GM18858 (cell line): ENCODE measurements at regions not wholly inside any gene's neighbourhood (a gene's known extent, or its start where the extent isn't known, plus 50 kb on each side); places are given as distances from the start of the nearest gene placed in this dataset.
"Not testable (repeated sequence)": the region's sequence is repeated elsewhere in the genome, so short reads cannot be mapped to it uniquely, and the experiment has no call there.

Source experiments
- ATAC-seq: cut with Tn5 transposase; IDR thresholded peaks from one replicate; pipeline ENCODE4 v1.9.1; 2021; ENCODE audit not compliant: unreplicated experiment

- no peak for ATAC-seq
These were observed 485.9 kb downstream of the USP25 start for GRCh38 chr21:16215663-16216183.

GRCh38 chr21:16216288-16216962 is 486.6 kb downstream of the USP25 start:
- no peak for ATAC-seq

GRCh38 chr21:16218682-16219343 is 489.0 kb downstream of the USP25 start:
- no peak for ATAC-seq

DNA sequence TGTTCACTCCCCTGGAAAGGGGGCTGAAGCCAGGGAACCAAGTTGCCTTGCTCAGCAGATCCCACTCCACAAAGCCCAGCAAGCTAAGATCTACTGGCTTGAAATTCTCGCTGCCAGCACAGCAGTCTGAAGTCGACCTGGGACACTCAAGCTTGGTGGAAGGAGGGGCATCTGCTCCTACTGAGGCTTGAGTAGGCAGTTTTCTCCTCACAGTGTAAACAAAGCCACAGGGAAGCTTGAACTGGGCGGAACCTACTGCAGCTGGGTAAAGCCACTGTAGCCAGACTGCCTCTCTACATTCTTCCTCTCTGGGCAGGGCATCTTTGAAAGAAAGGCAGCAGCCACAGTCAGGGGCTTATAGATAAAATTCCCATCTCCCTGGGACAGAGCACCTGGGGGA is 495.0 kb downstream of the USP25 start:
- ATAC-seq, result not testable (repeated sequence)

DNA sequence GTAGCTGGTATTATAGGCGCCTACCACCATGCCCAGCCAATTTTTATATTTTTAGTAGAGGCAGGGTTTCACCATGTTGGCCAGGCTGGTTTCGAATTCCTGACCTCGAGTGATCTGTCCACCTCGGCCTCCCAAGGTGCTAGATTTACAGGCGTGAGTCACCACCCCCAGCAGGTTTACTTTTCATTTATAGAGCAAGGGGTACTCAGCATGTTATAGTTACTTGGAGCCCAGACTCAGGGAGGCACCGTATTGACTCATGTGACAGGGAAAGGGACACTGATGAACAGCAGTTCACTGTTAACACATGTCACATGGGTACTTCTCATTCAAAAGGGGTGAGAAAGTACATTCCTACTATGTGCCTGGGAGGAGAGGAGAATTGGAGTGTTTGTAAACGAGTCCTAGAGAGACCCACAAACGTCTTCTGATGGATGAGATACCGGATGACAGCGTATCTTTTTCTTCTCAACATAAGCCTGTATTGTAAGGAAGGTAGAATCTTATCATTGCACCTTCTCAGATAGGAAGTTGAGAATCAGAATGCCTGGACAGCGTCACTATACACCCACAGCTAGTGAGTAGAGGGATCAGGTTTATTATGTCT is 510.0 kb downstream of the USP25 start:
- no peak for ATAC-seq

DNA sequence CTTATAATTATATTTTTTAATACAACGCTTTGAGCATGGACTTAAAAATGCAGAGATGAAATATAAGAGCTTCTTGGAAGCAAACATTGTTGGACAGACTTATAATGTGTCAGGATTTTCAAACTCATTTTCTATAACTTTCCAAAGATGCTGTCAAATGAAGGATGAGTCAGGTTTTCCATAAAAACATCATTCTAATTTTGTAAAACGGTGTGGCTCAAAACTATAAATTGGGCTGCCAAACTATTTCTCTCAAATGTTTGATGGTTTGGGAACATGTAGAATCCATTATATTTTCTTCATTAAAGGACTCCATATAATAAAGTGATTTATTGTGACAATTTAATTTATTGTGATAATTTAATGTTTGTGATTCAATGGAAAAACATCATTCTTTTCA is 511.2 kb downstream of the USP25 start:
- no peak for ATAC-seq

DNA sequence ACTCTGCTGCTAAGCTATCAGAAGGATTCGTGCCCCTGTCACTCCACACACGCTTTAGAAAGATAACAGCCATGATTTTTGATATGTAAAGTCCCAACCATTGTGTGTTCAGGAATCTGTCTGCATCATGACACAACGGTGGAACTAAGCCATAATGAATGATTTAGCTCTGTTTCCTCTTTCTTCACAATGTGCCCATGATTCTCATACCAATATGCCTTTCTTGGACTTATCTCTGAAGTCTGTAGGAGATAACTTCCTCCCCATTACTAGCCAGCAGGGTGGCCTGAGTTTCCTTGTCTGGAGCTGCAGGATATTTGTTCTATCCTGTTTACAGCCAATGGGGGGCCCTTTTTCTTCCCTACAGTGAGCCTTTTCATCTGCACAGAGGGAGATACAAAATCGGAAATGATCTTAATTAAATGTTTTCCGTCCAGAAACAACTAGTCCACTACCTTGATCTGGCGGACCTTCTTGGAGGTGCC is 511.7 kb downstream of the USP25 start:
- ATAC-seq, result no peak

DNA sequence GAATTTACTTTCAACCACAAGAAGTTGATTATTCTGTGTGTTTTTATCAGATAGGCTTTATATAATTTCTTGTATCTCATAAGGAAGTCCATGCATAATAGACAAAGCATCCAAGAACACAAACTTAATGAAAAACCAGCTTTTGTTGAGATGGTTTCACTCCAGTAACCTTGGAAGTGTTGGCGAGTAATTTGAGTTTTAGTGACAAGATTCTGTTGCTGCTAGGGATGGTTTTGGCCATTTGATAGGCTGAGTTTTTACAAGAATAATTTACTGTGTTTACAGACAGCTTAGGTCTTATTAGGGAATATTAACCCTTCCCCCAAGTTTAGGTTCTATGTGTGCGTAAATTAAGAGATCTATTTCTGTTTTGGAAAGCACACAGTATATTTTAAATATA is 513.6 kb downstream of the USP25 start:
- no peak for ATAC-seq

DNA sequence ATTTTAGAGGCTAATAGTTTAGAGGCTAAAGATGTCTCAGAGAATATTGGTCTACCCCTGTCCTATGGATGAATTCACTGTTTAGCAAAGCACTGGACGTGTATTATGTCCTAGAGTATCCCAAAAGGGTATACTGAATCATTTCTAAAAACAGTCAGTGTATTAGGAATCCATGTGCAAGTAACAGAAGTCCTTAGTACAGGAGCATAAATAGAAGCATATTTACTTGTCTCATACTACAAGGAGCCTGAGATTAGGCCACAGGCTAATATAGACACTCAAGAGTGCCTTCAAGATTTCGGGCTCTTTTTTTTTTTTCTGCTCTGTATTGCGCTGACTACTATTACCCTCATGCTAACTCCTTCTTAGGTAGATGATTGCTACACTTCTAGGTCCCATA is 518.9 kb downstream of the USP25 start:
- ATAC-seq, result no peak

DNA sequence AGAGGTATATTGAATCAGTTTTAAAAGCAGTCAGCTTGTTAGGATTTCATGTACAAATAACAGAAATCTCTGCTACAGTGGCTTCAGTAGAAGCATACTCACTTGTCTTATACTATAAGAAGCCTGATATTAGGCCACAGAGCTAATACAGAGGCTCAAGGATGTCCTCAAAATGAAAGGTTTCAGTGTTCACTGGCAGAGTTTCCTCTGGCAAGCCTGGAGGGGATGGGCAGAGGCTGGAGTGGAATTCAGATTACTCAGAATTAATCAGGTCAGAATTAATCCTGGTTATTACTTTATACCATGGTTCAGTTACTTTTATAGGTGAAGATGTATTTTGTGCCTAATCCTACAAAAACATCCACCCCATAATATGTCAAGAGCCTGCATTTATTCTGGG is 520.5 kb downstream of the USP25 start:
- ATAC-seq, result no peak

GRCh38 chr21:16258844-16259611 is 529.2 kb downstream of the USP25 start:
- ATAC-seq, result no peak

- ATAC-seq, result no peak
These were observed 532.3 kb downstream of the USP25 start for GRCh38 chr21:16262091-16262490.

DNA sequence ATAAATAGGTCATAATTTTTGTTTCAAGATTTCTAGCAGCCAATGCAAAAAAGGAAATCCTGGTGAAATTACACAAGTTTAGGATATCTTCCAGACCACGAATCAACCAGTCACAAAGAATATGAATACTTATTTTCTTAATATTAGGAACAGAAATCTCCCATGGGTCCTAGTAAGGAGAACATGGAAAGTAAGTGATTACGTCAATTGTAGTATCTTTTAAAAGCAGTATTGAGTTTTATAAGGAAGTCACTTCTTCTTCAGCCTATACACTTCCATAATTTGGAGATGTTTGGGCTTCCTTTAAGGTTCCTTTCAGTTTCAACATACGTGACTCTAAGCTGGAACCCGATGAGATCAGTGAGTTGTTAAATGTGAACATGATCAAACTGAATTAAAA is 534.5 kb downstream of the USP25 start:
- ATAC-seq, result no peak

GRCh38 chr21:16269476-16269875 is 539.7 kb downstream of the USP25 start:
- ATAC-seq, result no peak

DNA sequence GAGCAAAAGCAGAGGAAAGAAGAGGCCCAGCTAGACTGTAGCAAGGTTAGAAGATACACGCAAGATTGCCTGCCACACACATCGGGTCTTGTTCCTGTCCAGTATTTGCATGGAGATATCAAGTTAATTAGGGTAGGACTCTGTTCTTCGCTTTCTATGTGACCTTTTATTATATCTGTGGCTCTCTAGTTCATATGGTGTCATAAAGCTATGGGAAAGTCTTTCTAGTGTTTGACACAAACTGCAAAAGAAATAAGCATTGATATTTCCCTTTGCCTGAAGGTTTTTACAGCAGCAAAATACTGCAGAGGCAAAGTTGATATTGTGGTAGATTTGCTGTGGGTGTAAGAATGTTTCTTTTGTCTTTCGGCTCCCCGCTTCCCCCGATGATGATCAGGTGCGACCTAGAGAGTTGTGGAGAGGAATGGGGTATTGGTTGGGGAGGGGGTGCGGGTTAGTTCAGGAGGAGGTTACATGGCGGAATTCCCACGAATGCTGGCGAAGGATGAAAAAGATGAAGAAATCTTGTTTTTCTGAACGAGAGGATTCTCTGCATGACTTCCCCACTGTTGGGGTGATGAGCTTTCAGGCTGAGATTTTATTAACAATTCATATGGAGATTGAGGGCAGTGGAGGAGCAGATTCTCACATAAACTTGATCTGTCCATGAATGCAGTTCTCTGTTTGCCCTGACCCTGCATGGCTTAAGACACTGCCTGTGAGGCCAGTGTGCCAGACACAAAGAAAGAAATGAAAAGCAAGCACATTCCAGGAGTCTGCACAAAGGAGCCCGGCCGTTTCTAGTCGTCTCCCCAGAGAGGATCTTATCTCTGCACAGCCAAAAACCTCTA is 550.2 kb downstream of the USP25 start:
- no peak for ATAC-seq

DNA sequence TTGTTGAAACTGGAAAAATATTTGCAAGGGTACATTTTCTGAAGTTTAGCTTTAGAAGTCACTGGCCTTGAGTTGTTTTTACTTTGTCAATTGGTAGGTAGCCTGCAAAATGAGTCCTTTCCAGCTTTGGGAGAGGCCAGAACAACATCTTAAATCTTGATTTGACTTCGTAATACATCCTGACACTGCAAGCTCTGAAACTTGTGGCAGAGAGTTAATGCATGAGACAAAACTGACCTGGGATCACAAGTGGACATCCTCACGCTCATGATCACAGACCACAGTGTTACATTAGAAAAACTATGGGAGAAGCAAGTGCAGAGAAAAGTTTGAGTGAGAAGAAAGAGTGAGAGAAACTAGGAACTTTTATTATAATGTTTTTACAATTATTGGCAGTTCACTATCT is 550.9 kb downstream of the USP25 start:
- ATAC-seq, result no peak

GRCh38 chr21:16283516-16283915 is 553.7 kb downstream of the USP25 start:
- ATAC-seq, result no peak

DNA sequence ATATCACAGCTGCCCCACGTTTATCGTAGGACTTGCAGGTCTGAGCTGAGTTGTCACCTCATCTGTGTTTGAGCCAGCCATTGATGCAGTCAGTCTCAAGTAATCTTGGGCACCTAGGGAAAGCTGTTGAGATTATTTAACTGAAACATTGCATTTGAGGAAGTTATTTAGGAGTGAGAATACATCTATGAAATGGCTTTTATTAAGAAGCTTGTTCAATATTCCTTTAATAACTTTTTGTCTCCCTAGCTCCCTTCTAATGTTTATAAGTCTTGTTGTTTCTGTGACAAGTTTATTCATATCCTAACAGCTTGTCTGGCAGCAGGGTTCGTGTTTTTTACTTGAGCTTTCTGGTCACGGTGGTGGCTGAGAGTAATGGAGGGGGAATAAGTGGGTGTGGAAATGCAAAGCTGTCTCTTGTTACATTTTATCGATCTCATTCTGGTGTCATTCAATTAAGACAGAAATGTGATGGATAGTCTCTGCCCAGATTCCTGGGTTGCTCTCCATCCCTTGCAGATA is 555.9 kb downstream of the USP25 start:
- ATAC-seq, result no peak

GRCh38 chr21:16287046-16287445 is 557.3 kb downstream of the USP25 start:
- ATAC-seq, result no peak

DNA sequence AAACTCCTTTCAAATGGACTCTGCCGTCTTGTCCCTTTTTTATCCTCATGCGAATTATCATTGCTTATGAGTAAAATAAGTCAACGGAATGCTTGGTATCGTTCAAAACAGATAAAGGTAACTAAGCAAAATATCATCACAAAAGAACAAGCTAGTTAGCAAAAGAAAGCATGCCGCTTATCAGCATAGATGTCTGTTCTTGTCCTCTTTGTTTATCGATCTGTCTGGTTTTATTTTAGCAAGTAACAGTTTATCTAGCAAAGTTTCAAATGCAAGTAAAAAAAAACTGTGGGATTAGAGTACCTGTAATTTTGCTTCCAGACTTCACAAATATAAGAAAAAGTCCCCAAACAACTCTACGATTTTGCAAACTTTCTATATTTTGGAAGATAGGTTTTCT is 561.5 kb downstream of the USP25 start:
- ATAC-seq, result no peak
